WTC11 (cell line): ENCODE measurements at regions not wholly inside any gene's neighbourhood (a gene's known extent, or its start where the extent isn't known, plus 50 kb on each side); places are given as distances from the start of the nearest gene placed in this dataset.

Experiments
- ATAC-seq: fragments of 200-7000 bp; cut with Tn5 transposase; 2 replicates; pipeline ENCODE4 v1.10.0; 2021; ENCODE audit warnings: mild to moderate bottlenecking, moderate library complexity
- CTCF ChIA-PET: fragments of 300-600 bp; sonication (Branson Sonifier 250); formaldehyde crosslinking; loops from one replicate; lab custom pipeline; 2021; ENCODE audit warnings: antibody characterized with exemption; lab: Charles Lee
- POLR2A ChIA-PET: fragments of 350-600 bp; sonication (Branson Sonifier 250); formaldehyde crosslinking; loops from one replicate; lab custom pipeline; 2021; ENCODE audit warnings: antibody characterized with exemption; lab: Charles Lee
- DNase-seq: peaks from one replicate; pipeline ENCODE4 v3.0.0; 2021; ENCODE audit warnings: low spot score
- H3K27ac Mint-ChIP-seq: 2 replicates; pipeline ENCODE4 v1.8.0; 2021; ENCODE audit warnings: mixed read lengths
- H3K27me3 Mint-ChIP-seq: 2 replicates; pipeline ENCODE4 v1.8.0; 2021; ENCODE audit warnings: low read depth, mild to moderate bottlenecking, moderate library complexity, mixed read lengths
- H3K36me3 Mint-ChIP-seq: 2 replicates; pipeline ENCODE4 v1.8.0; 2021; ENCODE audit warnings: mixed read lengths
- H3K4me1 Mint-ChIP-seq: 2 replicates; pipeline ENCODE4 v1.8.0; 2022; ENCODE audit warnings: mixed read lengths
- H3K4me3 Mint-ChIP-seq: 2 replicates; pipeline ENCODE4 v1.8.0; 2021; ENCODE audit warnings: mild to moderate bottlenecking, moderate library complexity, mixed read lengths
- H3K9me3 Mint-ChIP-seq: 2 replicates; pipeline ENCODE4 v1.8.0; 2021; ENCODE audit warnings: mixed read lengths
- CBFB ChIP-seq: sonication (generic); formaldehyde crosslinking; IDR thresholded peaks from 2 replicates; pipeline ENCODE4 v1.8.1; 2022; ENCODE audit warnings: mild to moderate bottlenecking, low read depth, missing genetic modification reagents
- ELF4 ChIP-seq: sonication (generic); formaldehyde crosslinking; IDR thresholded peaks from 2 replicates; pipeline ENCODE4 v1.8.1; 2022; ENCODE audit warnings: low read depth, mild to moderate bottlenecking, moderate library complexity, missing genetic modification reagents
- ETV6 ChIP-seq: sonication (generic); formaldehyde crosslinking; IDR thresholded peaks from 2 replicates; pipeline ENCODE4 v1.8.1; 2022; ENCODE audit warnings: mild to moderate bottlenecking, missing genetic modification reagents
- KAT7 ChIP-seq: sonication (generic); formaldehyde crosslinking; IDR thresholded peaks from 2 replicates; pipeline ENCODE4 v1.8.1; 2023; ENCODE audit warnings: missing genetic modification reagents, mild to moderate bottlenecking, borderline replicate concordance
- MYBL2 ChIP-seq: sonication (generic); formaldehyde crosslinking; IDR thresholded peaks from 2 replicates; pipeline ENCODE4 v1.8.1; 2023; ENCODE audit warnings: mild to moderate bottlenecking, moderate library complexity, missing genetic modification reagents
- OVOL2 ChIP-seq: fragments of 250-450 bp; sonication (Bioruptor Pico); IDR thresholded peaks from 2 replicates; pipeline ENCODE4 v1.9.0; 2021; ENCODE audit warnings: mild to moderate bottlenecking, borderline replicate concordance
- PRRX2 ChIP-seq: fragments of 250-450 bp; sonication (Bioruptor Pico); IDR thresholded peaks from 2 replicates; pipeline ENCODE4 v1.8.0; 2021; ENCODE audit warnings: mild to moderate bottlenecking
- TCF7 ChIP-seq: sonication (generic); formaldehyde crosslinking; IDR thresholded peaks from 2 replicates; pipeline ENCODE4 v1.8.0; 2022; ENCODE audit warnings: mild to moderate bottlenecking, low read depth, missing genetic modification reagents, moderate library complexity
- ZNF121 ChIP-seq: sonication (generic); formaldehyde crosslinking; IDR thresholded peaks from 2 replicates; pipeline ENCODE4 v1.8.0; 2023; ENCODE audit warnings: missing genetic modification reagents
- TF ChIP-seq, protein P1 (sequence below): sonication (generic); formaldehyde crosslinking; IDR thresholded peaks from 2 replicates; pipeline ENCODE4 v1.8.0; 2022; ENCODE audit warnings: missing genetic modification reagents
- TF ChIP-seq, protein P2 (sequence below): sonication (generic); formaldehyde crosslinking; IDR thresholded peaks from 2 replicates; pipeline ENCODE4 v1.8.1; 2023; ENCODE audit warnings: mild to moderate bottlenecking, missing genetic modification reagents
- TF ChIP-seq, protein P3 (sequence below): fragments of 250-450 bp; sonication (Bioruptor Pico); IDR thresholded peaks from 2 replicates; pipeline ENCODE4 v2.1.2; 2022; ENCODE audit warnings: mild to moderate bottlenecking, moderate library complexity
- TF ChIP-seq, protein P4 (sequence below): sonication (generic); formaldehyde crosslinking; IDR thresholded peaks from 2 replicates; pipeline ENCODE4 v1.8.1; 2023; ENCODE audit warnings: mild to moderate bottlenecking, missing genetic modification reagents, borderline replicate concordance
- TF ChIP-seq, protein P5 (sequence below): sonication (generic); formaldehyde crosslinking; IDR thresholded peaks from 2 replicates; pipeline ENCODE4 v1.8.1; 2023; ENCODE audit warnings: mild to moderate bottlenecking, missing genetic modification reagents, moderate library complexity
- TF ChIP-seq, protein P6 (sequence below): sonication (generic); formaldehyde crosslinking; IDR thresholded peaks from 2 replicates; pipeline ENCODE4 v1.8.1; 2023; ENCODE audit warnings: mild to moderate bottlenecking, moderate library complexity, missing genetic modification reagents
- TF ChIP-seq, protein P7 (sequence below): sonication (generic); formaldehyde crosslinking; IDR thresholded peaks from 2 replicates; pipeline ENCODE4 v1.8.1; 2022; ENCODE audit warnings: mild to moderate bottlenecking, missing genetic modification reagents, moderate library complexity, borderline replicate concordance

DNA sequence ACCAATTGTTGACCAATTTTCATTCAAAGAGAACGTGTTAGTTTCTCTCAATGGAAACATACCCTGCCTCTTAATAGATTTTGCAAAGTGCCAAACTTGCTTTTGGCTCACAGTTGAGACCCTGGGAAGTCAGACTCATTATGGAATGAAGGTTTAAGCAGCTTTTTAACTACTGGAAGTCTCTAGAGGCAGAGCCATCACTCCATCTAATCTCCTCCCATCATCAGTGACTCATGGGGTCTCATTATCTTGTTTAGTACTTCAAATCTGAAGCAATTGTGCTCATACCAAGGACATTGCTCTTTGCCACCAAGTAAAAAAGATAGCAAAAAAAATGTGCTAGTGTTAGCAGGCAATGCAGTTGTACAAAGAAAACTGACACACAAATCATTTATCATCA lies 537.1 kb upstream of the LRRC4C start:
- no peak overlapping the region for H3K4me3 Mint-ChIP-seq
- DNase-seq: no peak
- H3K4me1 Mint-ChIP-seq: no peaks in the 10 kb centered on the region
- TF ChIP-seq, protein P1, sequence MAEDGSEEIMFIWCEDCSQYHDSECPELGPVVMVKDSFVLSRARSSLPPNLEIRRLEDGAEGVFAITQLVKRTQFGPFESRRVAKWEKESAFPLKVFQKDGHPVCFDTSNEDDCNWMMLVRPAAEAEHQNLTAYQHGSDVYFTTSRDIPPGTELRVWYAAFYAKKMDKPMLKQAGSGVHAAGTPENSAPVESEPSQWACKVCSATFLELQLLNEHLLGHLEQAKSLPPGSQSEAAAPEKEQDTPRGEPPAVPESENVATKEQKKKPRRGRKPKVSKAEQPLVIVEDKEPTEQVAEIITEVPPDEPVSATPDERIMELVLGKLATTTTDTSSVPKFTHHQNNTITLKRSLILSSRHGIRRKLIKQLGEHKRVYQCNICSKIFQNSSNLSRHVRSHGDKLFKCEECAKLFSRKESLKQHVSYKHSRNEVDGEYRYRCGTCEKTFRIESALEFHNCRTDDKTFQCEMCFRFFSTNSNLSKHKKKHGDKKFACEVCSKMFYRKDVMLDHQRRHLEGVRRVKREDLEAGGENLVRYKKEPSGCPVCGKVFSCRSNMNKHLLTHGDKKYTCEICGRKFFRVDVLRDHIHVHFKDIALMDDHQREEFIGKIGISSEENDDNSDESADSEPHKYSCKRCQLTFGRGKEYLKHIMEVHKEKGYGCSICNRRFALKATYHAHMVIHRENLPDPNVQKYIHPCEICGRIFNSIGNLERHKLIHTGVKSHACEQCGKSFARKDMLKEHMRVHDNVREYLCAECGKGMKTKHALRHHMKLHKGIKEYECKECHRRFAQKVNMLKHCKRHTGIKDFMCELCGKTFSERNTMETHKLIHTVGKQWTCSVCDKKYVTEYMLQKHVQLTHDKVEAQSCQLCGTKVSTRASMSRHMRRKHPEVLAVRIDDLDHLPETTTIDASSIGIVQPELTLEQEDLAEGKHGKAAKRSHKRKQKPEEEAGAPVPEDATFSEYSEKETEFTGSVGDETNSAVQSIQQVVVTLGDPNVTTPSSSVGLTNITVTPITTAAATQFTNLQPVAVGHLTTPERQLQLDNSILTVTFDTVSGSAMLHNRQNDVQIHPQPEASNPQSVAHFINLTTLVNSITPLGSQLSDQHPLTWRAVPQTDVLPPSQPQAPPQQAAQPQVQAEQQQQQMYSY: no peak
- no peak for TF ChIP-seq ELF4 (CRISPR knock-in tag)
- TF ChIP-seq, protein P2, sequence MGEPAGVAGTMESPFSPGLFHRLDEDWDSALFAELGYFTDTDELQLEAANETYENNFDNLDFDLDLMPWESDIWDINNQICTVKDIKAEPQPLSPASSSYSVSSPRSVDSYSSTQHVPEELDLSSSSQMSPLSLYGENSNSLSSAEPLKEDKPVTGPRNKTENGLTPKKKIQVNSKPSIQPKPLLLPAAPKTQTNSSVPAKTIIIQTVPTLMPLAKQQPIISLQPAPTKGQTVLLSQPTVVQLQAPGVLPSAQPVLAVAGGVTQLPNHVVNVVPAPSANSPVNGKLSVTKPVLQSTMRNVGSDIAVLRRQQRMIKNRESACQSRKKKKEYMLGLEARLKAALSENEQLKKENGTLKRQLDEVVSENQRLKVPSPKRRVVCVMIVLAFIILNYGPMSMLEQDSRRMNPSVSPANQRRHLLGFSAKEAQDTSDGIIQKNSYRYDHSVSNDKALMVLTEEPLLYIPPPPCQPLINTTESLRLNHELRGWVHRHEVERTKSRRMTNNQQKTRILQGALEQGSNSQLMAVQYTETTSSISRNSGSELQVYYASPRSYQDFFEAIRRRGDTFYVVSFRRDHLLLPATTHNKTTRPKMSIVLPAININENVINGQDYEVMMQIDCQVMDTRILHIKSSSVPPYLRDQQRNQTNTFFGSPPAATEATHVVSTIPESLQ (CRISPR knock-in tag): no peak
- TF ChIP-seq MYBL2 (CRISPR knock-in tag): no peak
- TF ChIP-seq TCF7 (CRISPR knock-in tag): no peak
- TF ChIP-seq CBFB (CRISPR knock-in tag): no peak
- no peaks in the 10 kb centered on the region for H3K36me3 Mint-ChIP-seq
- CTCF ChIA-PET: no interaction called here
- H3K27ac Mint-ChIP-seq: no peak overlapping the region
- ATAC-seq: no peak
- POLR2A ChIA-PET: no interaction called here
- H3K9me3 Mint-ChIP-seq: 0 out of 2 replicates have a peak, but pooled peaks cover 4% of the 10 kb centered on the region
- H3K27me3 Mint-ChIP-seq: no peaks in the 10 kb centered on the region

DNA sequence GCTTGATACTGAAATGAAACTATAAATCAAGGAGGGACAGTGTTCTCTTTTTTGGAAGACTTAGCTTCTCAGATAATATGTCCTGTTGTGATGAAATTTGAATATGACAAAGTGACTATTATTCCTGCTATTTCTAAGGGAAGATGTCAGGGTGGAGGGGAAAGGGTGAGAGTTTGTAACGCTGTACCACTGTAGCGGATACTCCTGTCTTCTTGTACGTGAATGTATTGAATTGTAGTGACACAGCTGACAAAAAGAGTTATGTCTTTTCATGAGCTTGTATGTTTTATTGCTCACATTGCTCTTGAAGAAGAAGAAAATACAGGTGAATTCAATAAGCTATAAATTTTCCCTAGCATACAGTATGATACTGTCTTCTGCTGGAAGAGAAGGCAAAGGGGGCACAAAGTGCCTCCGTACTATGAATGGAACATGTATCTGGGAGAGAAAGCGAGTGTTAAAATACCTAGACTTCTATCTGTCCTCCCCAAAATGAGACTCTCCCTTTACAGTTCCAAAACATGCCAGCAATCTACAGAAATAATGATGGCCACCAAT lies 538.5 kb upstream of the LRRC4C start:
- no peak for ATAC-seq
- H3K9me3 Mint-ChIP-seq: 0 out of 2 replicates have a peak, but pooled peaks cover 4% of the 10 kb centered on the region
- no peak overlapping the region for H3K27ac Mint-ChIP-seq
- no peak for DNase-seq
- H3K4me1 Mint-ChIP-seq: no peaks in the 10 kb centered on the region
- ChIA-PET CTCF (no interaction called here), POLR2A (no interaction called here)
- H3K36me3 Mint-ChIP-seq: no peaks in the 10 kb centered on the region
- no peaks in the 10 kb centered on the region for H3K27me3 Mint-ChIP-seq
- H3K4me3 Mint-ChIP-seq: no peak overlapping the region
- TF ChIP-seq ETV6 (CRISPR knock-in tag) (no peak), ZNF121 (CRISPR knock-in tag) (no peak), PRRX2 (no peak), OVOL2 (CRISPR knock-in tag) (no peak), KAT7 (CRISPR knock-in tag) (no peak), MYBL2 (CRISPR knock-in tag) (no peak)
- TF ChIP-seq, protein P2 (CRISPR knock-in tag): no peak
- TF ChIP-seq, protein P3, sequence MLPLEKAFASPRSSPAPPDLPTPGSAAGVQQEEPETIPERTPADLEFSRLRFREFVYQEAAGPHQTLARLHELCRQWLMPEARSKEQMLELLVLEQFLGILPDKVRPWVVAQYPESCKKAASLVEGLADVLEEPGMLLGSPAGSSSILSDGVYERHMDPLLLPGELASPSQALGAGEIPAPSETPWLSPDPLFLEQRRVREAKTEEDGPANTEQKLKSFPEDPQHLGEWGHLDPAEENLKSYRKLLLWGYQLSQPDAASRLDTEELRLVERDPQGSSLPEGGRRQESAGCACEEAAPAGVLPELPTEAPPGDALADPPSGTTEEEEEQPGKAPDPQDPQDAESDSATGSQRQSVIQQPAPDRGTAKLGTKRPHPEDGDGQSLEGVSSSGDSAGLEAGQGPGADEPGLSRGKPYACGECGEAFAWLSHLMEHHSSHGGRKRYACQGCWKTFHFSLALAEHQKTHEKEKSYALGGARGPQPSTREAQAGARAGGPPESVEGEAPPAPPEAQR (CRISPR knock-in tag): no peak
- TF ChIP-seq, protein P4, sequence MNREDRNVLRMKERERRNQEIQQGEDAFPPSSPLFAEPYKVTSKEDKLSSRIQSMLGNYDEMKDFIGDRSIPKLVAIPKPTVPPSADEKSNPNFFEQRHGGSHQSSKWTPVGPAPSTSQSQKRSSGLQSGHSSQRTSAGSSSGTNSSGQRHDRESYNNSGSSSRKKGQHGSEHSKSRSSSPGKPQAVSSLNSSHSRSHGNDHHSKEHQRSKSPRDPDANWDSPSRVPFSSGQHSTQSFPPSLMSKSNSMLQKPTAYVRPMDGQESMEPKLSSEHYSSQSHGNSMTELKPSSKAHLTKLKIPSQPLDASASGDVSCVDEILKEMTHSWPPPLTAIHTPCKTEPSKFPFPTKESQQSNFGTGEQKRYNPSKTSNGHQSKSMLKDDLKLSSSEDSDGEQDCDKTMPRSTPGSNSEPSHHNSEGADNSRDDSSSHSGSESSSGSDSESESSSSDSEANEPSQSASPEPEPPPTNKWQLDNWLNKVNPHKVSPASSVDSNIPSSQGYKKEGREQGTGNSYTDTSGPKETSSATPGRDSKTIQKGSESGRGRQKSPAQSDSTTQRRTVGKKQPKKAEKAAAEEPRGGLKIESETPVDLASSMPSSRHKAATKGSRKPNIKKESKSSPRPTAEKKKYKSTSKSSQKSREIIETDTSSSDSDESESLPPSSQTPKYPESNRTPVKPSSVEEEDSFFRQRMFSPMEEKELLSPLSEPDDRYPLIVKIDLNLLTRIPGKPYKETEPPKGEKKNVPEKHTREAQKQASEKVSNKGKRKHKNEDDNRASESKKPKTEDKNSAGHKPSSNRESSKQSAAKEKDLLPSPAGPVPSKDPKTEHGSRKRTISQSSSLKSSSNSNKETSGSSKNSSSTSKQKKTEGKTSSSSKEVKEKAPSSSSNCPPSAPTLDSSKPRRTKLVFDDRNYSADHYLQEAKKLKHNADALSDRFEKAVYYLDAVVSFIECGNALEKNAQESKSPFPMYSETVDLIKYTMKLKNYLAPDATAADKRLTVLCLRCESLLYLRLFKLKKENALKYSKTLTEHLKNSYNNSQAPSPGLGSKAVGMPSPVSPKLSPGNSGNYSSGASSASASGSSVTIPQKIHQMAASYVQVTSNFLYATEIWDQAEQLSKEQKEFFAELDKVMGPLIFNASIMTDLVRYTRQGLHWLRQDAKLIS (CRISPR knock-in tag): no peak
- TF ChIP-seq, protein P5, sequence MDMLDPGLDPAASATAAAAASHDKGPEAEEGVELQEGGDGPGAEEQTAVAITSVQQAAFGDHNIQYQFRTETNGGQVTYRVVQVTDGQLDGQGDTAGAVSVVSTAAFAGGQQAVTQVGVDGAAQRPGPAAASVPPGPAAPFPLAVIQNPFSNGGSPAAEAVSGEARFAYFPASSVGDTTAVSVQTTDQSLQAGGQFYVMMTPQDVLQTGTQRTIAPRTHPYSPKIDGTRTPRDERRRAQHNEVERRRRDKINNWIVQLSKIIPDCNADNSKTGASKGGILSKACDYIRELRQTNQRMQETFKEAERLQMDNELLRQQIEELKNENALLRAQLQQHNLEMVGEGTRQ (CRISPR knock-in tag): no peak
- TF ChIP-seq, protein P6, sequence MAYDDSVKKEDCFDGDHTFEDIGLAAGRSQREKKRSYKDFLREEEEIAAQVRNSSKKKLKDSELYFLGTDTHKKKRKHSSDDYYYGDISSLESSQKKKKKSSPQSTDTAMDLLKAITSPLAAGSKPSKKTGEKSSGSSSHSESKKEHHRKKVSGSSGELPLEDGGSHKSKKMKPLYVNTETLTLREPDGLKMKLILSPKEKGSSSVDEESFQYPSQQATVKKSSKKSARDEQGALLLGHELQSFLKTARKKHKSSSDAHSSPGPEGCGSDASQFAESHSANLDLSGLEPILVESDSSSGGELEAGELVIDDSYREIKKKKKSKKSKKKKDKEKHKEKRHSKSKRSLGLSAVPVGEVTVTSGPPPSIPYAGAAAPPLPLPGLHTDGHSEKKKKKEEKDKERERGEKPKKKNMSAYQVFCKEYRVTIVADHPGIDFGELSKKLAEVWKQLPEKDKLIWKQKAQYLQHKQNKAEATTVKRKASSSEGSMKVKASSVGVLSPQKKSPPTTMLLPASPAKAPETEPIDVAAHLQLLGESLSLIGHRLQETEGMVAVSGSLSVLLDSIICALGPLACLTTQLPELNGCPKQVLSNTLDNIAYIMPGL (CRISPR knock-in tag): no peak
- TF ChIP-seq, protein P7, sequence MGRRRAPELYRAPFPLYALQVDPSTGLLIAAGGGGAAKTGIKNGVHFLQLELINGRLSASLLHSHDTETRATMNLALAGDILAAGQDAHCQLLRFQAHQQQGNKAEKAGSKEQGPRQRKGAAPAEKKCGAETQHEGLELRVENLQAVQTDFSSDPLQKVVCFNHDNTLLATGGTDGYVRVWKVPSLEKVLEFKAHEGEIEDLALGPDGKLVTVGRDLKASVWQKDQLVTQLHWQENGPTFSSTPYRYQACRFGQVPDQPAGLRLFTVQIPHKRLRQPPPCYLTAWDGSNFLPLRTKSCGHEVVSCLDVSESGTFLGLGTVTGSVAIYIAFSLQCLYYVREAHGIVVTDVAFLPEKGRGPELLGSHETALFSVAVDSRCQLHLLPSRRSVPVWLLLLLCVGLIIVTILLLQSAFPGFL (CRISPR knock-in tag): no peak
